ENCODE measurements at regions not wholly inside any gene's neighbourhood (a gene's known extent, or its start where the extent isn't known, plus 50 kb on each side); places are given as distances from the start of the nearest gene placed in this dataset.

- Histone ChIP-seq H3K4me1 (ENCODE audit: control insufficient read depth, insufficient read depth, low read length) (no peaks in the 10 kb centered on the region), H3K36me3 (ENCODE audit: control insufficient read depth in 2 of 2, insufficient read depth in 2 of 2, low read length in 2 of 2) (no peaks in the 10 kb centered on the region), H3K27me3 (ENCODE audit: control insufficient read depth in 1 of 2, insufficient read depth in 2 of 2, low read length in 2 of 2) (no peaks in the 10 kb centered on the region), H3K4me3 (ENCODE audit: low read length in 2 of 2) (no peak overlapping the region), H3K9me3 (ENCODE audit: control insufficient read depth in 2 of 2, low read length in 2 of 2) (no peaks in the 10 kb centered on the region), H3K9ac (ENCODE audit: low read length in 2 of 2) (no peak overlapping the region), H3K27ac (ENCODE audit: low read length) (no peak overlapping the region)
Measured at GRCh38 chr10:20686015-20686635, 211.0 kb downstream of the NEBL start.

DNA sequence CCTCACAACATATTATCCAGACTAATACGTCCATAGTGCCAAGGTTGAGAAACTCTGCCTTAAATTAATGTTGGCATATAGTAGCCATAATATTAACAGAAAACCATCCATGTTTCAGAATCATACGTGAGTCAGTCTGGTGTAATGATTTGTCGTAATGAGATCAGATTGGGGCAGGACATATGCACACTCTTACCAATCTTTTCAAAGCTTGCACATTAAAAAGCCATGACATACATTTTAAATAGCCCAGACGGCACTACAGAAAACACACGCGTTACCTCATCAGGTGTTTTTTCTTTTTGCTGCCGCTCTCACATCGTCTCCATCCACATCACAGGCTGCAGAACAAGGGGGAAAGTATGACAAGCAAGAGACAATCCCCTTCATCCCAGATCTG, 211.6 kb downstream of the NEBL start:
- Histone ChIP-seq H3K27me3 (ENCODE audit: control insufficient read depth in 1 of 2, insufficient read depth in 2 of 2, low read length in 2 of 2) (no peaks in the 10 kb centered on the region), H3K36me3 (ENCODE audit: control insufficient read depth in 2 of 2, insufficient read depth in 2 of 2, low read length in 2 of 2) (no peaks in the 10 kb centered on the region), H3K9me3 (ENCODE audit: control insufficient read depth in 2 of 2, low read length in 2 of 2) (no peaks in the 10 kb centered on the region), H3K9ac (ENCODE audit: low read length in 2 of 2) (no peak overlapping the region), H3K4me3 (ENCODE audit: low read length in 2 of 2) (no peak overlapping the region), H3K4me1 (ENCODE audit: control insufficient read depth, insufficient read depth, low read length) (no peaks in the 10 kb centered on the region), H3K27ac (ENCODE audit: low read length) (no peak overlapping the region)

GRCh38 chr10:20683345-20683744, 213.8 kb downstream of the NEBL start:
- Histone ChIP-seq H3K9ac (ENCODE audit: low read length in 2 of 2) (no peak overlapping the region), H3K27ac (ENCODE audit: low read length) (no peak overlapping the region), H3K4me1 (ENCODE audit: control insufficient read depth, insufficient read depth, low read length) (no peaks in the 10 kb centered on the region), H3K9me3 (ENCODE audit: control insufficient read depth in 2 of 2, low read length in 2 of 2) (no peaks in the 10 kb centered on the region), H3K36me3 (ENCODE audit: control insufficient read depth in 2 of 2, insufficient read depth in 2 of 2, low read length in 2 of 2) (no peaks in the 10 kb centered on the region), H3K27me3 (ENCODE audit: control insufficient read depth in 1 of 2, insufficient read depth in 2 of 2, low read length in 2 of 2) (no peaks in the 10 kb centered on the region), H3K4me3 (ENCODE audit: low read length in 2 of 2) (no peak overlapping the region)

GRCh38 chr10:20682782-20683181, 214.3 kb downstream of the NEBL start:
- no peak overlapping the region for H3K4me3 ChIP-seq (ENCODE audit: low read length in 2 of 2)
- H3K4me1 ChIP-seq (ENCODE audit: control insufficient read depth, insufficient read depth, low read length) = no peaks in the 10 kb centered on the region
- no peak overlapping the region for H3K9ac ChIP-seq (ENCODE audit: low read length in 2 of 2)
- H3K27me3 ChIP-seq (ENCODE audit: control insufficient read depth in 1 of 2, insufficient read depth in 2 of 2, low read length in 2 of 2) = no peaks in the 10 kb centered on the region
- no peaks in the 10 kb centered on the region for H3K36me3 ChIP-seq (ENCODE audit: control insufficient read depth in 2 of 2, insufficient read depth in 2 of 2, low read length in 2 of 2)
- H3K27ac ChIP-seq (ENCODE audit: low read length) = no peak overlapping the region
- no peaks in the 10 kb centered on the region for H3K9me3 ChIP-seq (ENCODE audit: control insufficient read depth in 2 of 2, low read length in 2 of 2)

DNA sequence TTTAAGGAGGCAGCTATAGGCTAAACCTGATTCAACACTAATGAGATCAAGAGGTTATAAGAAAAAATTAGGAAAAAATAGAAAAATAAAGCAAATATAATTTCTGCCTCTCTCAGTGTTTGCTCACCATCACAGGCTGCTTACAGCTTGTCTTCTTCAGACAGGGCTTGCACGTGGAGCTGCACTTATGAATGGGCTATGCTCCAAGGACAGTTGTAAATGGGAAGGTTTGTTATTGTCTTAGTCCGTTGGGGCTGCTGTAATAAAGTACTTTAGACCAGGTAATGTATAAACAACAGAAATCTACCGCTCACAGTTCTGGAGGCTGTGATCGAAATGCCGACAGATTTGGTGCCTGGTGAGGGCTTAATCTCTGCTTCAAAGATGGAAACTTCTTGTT, 219.8 kb downstream of the NEBL start:
- no peaks in the 10 kb centered on the region for H3K9me3 ChIP-seq (ENCODE audit: control insufficient read depth in 2 of 2, low read length in 2 of 2)
- H3K36me3 ChIP-seq (ENCODE audit: control insufficient read depth in 2 of 2, insufficient read depth in 2 of 2, low read length in 2 of 2) = no peaks in the 10 kb centered on the region
- no peak overlapping the region for H3K4me3 ChIP-seq (ENCODE audit: low read length in 2 of 2)
- no peak overlapping the region for H3K27ac ChIP-seq (ENCODE audit: low read length)
- H3K27me3 ChIP-seq (ENCODE audit: control insufficient read depth in 1 of 2, insufficient read depth in 2 of 2, low read length in 2 of 2) = no peaks in the 10 kb centered on the region
- no peak overlapping the region for H3K9ac ChIP-seq (ENCODE audit: low read length in 2 of 2)
- H3K4me1 ChIP-seq (ENCODE audit: control insufficient read depth, insufficient read depth, low read length) = no peaks in the 10 kb centered on the region

- H3K27ac ChIP-seq (ENCODE audit: low read length) = no peak overlapping the region
- no peaks in the 10 kb centered on the region for H3K27me3 ChIP-seq (ENCODE audit: control insufficient read depth in 1 of 2, insufficient read depth in 2 of 2, low read length in 2 of 2)
- H3K36me3 ChIP-seq (ENCODE audit: control insufficient read depth in 2 of 2, insufficient read depth in 2 of 2, low read length in 2 of 2) = no peaks in the 10 kb centered on the region
- no peaks in the 10 kb centered on the region for H3K9me3 ChIP-seq (ENCODE audit: control insufficient read depth in 2 of 2, low read length in 2 of 2)
- no peak overlapping the region for H3K4me3 ChIP-seq (ENCODE audit: low read length in 2 of 2)
- no peaks in the 10 kb centered on the region for H3K4me1 ChIP-seq (ENCODE audit: control insufficient read depth, insufficient read depth, low read length)
- H3K9ac ChIP-seq (ENCODE audit: low read length in 2 of 2) = no peak overlapping the region
Measured at GRCh38 chr10:20674926-20675325, 222.2 kb downstream of the NEBL start.

DNA sequence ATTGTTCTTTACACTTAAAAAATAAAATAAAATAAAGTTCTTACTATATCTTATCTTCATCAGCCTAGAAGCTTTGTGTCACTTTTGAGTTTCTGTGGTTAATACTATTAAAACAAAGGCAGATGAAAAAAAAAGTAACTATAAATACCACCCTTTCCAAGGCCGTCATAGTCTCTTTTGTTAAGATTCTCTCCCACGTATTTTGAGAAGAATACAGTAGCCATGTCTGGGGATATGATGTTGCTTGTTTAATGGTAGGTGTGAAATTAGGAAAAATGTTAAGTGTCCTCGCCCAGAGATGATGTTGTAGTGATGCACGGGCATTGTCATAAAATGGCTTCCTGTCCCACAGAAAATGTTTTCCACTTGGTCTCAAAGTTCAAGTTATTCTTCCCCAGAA, 223.9 kb downstream of the NEBL start:
- Histone ChIP-seq H3K4me3 (ENCODE audit: low read length in 2 of 2) (no peak overlapping the region), H3K36me3 (ENCODE audit: control insufficient read depth in 2 of 2, insufficient read depth in 2 of 2, low read length in 2 of 2) (no peaks in the 10 kb centered on the region), H3K4me1 (ENCODE audit: control insufficient read depth, insufficient read depth, low read length) (no peaks in the 10 kb centered on the region), H3K9me3 (ENCODE audit: control insufficient read depth in 2 of 2, low read length in 2 of 2) (no peaks in the 10 kb centered on the region), H3K9ac (ENCODE audit: low read length in 2 of 2) (no peak overlapping the region), H3K27ac (ENCODE audit: low read length) (no peak overlapping the region), H3K27me3 (ENCODE audit: control insufficient read depth in 1 of 2, insufficient read depth in 2 of 2, low read length in 2 of 2) (no peaks in the 10 kb centered on the region)

DNA sequence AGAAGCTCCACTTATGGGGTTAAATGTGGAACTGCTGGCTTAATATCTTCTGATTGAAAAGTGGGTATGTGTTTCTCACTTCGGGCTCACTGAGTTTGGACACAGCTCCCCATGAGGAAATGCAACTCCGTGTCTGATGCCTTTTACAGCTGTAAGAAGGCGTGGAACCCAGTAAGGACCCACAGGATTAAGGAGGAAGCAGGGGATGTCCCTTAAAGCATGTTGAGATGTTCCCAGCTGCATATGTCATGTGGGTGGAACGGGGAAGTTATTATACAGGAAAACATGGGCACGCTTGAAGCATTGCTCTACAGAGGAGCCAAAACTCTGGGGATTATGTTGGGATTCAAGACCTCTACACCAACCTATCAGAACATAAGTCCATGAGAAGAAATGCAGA, 224.4 kb downstream of the NEBL start:
- no peaks in the 10 kb centered on the region for H3K9me3 ChIP-seq (ENCODE audit: control insufficient read depth in 2 of 2, low read length in 2 of 2)

DNA sequence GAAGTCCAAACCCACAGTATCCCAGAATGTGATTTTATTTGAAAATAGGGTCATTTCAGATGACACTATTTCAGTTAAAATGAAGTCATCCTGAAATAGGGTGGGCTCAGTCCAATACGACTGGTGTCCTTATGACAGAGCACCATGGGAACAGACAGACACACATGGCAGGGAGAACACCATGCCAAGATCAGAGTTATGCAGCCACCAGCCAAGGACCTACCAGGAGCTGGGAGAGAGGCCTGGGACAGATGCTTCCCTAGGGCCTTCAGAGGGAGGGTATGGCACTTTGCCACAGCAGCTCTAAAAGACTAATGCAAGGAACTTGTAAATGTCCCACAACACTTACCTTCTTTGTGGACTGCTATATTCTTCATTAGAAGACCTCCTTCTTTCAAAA, 226.5 kb downstream of the NEBL start:
- no peaks in the 10 kb centered on the region for H3K27me3 ChIP-seq (ENCODE audit: control insufficient read depth in 1 of 2, insufficient read depth in 2 of 2, low read length in 2 of 2)
- no peaks in the 10 kb centered on the region for H3K9me3 ChIP-seq (ENCODE audit: control insufficient read depth in 2 of 2, low read length in 2 of 2)
- no peak overlapping the region for H3K9ac ChIP-seq (ENCODE audit: low read length in 2 of 2)
- no peak overlapping the region for H3K27ac ChIP-seq (ENCODE audit: low read length)
- H3K36me3 ChIP-seq (ENCODE audit: control insufficient read depth in 2 of 2, insufficient read depth in 2 of 2, low read length in 2 of 2) = no peaks in the 10 kb centered on the region
- no peak overlapping the region for H3K4me3 ChIP-seq (ENCODE audit: low read length in 2 of 2)
- H3K4me1 ChIP-seq (ENCODE audit: control insufficient read depth, insufficient read depth, low read length) = no peaks in the 10 kb centered on the region

More for the DNA sequence above, 224.4 kb downstream of the NEBL start:
- no peaks in the 10 kb centered on the region for H3K27me3 ChIP-seq (ENCODE audit: control insufficient read depth in 1 of 2, insufficient read depth in 2 of 2, low read length in 2 of 2)
- H3K36me3 ChIP-seq (ENCODE audit: control insufficient read depth in 2 of 2, insufficient read depth in 2 of 2, low read length in 2 of 2) = no peaks in the 10 kb centered on the region
- H3K4me1 ChIP-seq (ENCODE audit: control insufficient read depth, insufficient read depth, low read length) = no peaks in the 10 kb centered on the region
- H3K27ac ChIP-seq (ENCODE audit: low read length) = no peak overlapping the region
- no peak overlapping the region for H3K4me3 ChIP-seq (ENCODE audit: low read length in 2 of 2)
- no peak overlapping the region for H3K9ac ChIP-seq (ENCODE audit: low read length in 2 of 2)

- H3K36me3 ChIP-seq (ENCODE audit: control insufficient read depth in 2 of 2, insufficient read depth in 2 of 2, low read length in 2 of 2) = no peaks in the 10 kb centered on the region
- no peak overlapping the region for H3K4me3 ChIP-seq (ENCODE audit: low read length in 2 of 2)
- no peaks in the 10 kb centered on the region for H3K27me3 ChIP-seq (ENCODE audit: control insufficient read depth in 1 of 2, insufficient read depth in 2 of 2, low read length in 2 of 2)
- H3K27ac ChIP-seq (ENCODE audit: low read length) = no peak overlapping the region
- H3K9ac ChIP-seq (ENCODE audit: low read length in 2 of 2) = no peak overlapping the region
- no peaks in the 10 kb centered on the region for H3K4me1 ChIP-seq (ENCODE audit: control insufficient read depth, insufficient read depth, low read length)
- H3K9me3 ChIP-seq (ENCODE audit: control insufficient read depth in 2 of 2, low read length in 2 of 2) = no peaks in the 10 kb centered on the region
Measured at GRCh38 chr10:20668985-20669384, 228.1 kb downstream of the NEBL start.

GRCh38 chr10:20662742-20663141, 234.4 kb downstream of the NEBL start:
- no peak overlapping the region for H3K4me3 ChIP-seq (ENCODE audit: low read length in 2 of 2)
- no peak overlapping the region for H3K9ac ChIP-seq (ENCODE audit: low read length in 2 of 2)
- no peaks in the 10 kb centered on the region for H3K27me3 ChIP-seq (ENCODE audit: control insufficient read depth in 1 of 2, insufficient read depth in 2 of 2, low read length in 2 of 2)
- no peaks in the 10 kb centered on the region for H3K9me3 ChIP-seq (ENCODE audit: control insufficient read depth in 2 of 2, low read length in 2 of 2)
- H3K36me3 ChIP-seq (ENCODE audit: control insufficient read depth in 2 of 2, insufficient read depth in 2 of 2, low read length in 2 of 2) = no peaks in the 10 kb centered on the region
- H3K4me1 ChIP-seq (ENCODE audit: control insufficient read depth, insufficient read depth, low read length) = no peaks in the 10 kb centered on the region
- no peak overlapping the region for H3K27ac ChIP-seq (ENCODE audit: low read length)

Measured in stomach smooth muscle (tissue), 2 donors.